Activated naive CD4-positive, alpha-beta T cell treated with Interleukin-2 at 50 U/mL for 16 hours (primary cell): ENCODE measurements at regions not wholly inside any gene's neighbourhood (a gene's known extent, or its start where the extent isn't known, plus 50 kb on each side); places are given as distances from the start of the nearest gene placed in this dataset.
"Not testable (repeated sequence)": the region's sequence is repeated elsewhere in the genome, so short reads cannot be mapped to it uniquely, and the experiment has no call there.

ENCODE experiments used
- DNase-seq: peaks from one replicate; pipeline ENCODE4 v3.0.0-alpha.2; 2020

DNA sequence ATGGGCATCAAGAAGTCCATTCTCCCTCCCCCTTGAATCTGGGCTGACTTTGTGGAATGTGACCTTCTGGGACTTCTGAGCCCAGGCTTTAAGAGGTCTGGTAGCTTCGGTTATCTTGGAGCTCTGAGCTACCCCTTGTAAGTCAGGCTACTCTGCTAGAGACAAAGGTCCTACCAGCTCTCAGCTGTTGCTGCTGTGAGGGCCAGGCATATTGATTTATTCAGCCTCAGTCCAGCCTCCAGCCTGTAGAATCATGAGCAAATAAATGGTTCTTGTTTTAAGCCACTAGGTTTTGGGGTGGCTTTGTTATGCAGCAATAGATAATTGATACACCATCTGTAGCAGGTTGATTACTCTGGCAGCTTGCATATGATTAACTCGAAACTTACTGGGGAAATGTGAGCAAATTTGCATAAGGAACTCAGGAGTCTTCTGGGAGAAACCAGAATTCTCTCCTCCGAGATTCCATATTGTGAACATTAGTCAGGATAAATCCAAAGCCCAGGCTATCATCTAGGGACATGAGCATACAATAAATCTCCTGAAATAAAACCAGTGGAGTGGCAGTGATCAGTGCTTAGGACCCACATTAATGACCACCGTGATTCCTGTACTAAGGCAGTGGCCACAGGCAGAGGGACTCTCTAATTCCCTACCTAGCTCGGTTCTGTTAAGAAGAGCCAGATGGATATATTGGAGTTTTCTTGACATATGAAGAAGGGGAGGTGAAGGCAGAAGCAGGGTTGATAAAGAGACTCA is 336.1 kb downstream of the CDC5L start:
- DNase-seq = no peak

DNA sequence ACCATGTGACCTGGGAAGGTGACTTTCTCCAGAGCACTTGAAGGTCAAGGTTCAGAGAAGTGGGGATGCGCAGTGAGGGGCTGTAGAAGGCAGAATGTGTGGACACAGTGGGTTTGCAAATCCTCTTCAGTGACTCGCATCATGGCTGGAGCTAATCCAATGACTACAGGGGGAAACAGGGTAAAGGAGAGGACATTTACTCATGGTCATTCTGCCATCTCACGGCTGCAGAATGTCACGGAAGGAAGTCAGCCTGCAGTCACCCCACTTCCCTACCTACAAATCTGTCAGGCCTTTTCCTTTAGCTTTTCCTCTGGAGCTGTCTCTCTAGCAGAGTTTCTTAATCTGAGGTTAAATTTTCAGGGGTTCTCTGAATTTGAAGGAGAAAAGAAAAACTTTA is 337.6 kb downstream of the CDC5L start:
- no peak for DNase-seq

DNA sequence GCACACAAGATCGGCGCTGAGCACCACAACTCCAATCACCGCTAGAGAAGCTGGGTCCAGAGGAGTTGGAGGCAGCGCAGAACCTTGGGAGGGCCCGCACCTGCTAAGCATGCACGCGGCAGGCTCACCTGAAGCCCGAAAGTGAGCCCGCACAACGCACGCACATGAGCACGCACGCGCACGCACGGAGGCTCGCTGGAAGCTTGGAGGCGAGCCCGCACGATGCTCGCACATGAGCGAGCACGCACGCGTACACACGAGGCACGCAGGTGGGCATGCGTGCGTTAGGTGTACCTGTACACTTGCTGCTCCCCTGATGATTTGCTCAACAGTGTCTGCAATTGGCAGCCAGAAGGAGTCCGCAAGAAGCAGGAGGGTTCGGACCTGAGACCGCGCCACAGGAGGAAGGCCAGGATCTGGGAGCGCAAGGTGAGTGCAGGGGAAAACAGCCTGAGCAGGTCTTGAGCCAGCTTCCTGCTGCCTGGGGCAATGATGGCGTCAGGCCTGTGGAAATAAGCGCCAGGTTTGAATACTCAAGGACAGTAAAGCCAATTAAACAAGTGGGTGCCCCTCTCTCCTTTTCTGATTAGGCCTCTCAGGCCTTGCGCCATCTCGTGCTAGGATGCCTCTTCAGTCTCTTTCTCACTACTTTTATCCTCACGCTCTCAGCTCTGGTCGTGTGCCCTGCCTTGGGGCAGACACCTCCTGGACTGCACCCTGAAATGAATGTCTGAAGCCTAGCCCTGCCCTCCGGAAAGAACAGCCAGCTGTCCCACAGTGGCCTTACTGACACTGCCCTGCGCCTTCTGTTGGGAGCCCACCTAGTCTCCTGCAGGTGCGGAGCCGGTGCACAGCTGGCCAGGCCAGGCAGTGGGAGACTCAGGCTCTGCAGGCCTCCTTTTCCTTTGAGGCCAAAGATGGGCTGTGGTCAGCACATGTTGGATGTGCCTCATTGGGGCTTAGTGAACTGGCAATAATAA is 340.4 kb downstream of the CDC5L start:
- DNase-seq = no peak

DNA sequence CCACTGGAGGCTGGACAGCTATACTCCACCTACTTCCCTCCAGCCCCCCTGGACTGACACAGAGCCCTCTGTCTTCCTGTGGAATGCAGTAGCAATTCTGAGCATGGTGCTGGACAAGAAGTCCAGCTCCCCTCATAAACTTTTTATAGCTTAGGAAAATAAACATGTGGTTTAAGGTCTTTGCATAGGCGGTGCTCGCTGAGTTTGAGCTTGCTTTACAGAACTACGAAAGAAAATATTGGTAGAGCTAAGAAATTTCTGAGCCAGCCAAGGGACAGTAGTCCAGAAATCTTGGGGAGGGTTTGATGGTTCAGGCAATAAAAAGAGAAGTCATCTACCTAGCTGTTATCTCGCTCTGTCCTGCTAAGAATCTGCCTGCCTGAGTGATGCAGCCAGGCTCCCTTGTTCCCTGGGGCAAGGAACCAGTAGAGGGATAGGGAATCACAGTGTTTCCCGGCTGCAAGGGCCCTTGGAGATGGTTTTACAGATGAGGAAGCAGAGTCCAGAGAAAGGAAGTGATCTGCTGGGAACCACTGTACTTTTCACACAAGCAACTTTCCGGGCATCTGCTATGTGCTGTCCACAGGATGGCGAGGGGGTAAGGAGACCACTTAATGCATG is 343.4 kb downstream of the CDC5L start:
- no peak for DNase-seq

DNA sequence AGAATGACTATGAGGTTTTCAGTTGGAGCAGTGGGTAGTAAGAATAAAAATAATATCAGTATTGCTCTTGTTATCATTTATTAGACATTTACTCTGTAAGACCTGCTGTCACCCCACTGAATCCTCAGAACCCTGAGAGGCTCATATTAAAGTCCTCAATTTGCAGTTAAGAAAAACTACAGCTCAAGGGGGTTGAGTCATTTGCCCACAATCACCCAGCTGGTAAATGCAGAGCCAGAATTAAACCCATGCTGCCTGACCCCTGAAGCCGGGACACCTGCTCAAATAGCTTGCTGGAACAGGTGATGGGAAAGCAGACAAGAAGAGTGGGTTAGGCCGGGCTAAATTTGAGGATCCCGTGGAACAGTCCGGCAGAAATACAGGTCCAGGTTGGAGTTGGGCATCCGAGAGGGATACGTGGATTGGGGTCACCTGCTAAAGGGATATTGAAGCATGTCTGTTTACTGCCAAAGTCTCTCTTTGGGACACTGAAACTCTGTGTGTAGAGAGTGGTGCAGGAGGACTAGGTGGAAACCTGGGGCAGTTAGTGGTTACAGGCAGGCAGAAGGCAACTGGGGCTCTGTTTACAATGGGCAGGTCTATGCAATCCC is 344.1 kb downstream of the CDC5L start:
- DNase-seq = no peak

DNA sequence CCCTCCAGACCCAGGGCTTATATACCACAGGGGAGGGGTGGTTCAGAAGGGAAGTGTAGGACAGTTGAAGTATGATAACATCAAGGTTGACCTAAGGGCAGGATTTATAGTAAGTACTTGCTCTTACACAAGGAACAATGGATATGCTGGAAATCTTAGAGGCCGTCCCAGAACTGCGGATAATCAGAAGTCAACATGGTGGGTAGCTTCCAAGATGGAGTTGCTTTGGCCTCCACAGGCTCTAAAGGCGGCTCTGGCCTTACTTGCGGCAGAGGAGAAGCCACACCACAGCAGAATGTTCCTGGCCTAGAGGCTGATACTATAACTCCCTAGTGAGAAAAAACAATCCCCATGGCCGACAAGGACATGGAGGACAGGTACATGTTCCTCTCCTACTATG is 344.7 kb downstream of the CDC5L start:
- no peak for DNase-seq

DNA sequence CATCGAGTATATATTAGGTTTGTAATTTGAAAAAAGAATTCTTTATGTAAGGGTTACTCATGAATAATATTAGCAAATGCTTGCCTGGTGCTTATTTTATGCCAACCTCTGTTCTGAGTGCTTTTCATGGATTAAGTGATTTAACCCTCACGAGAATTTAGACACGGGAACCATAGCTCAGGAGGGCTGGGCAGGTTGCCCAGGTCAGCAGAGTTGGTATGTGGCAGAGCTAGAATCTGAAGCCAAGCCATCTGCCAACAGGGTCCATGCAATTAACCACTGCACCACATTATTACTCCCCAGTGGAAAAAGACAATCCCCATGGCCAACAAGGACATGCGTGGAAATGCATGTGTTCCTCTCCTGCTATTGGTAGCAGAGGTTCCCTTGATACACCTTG is 345.6 kb downstream of the CDC5L start:
- no peak for DNase-seq

DNA sequence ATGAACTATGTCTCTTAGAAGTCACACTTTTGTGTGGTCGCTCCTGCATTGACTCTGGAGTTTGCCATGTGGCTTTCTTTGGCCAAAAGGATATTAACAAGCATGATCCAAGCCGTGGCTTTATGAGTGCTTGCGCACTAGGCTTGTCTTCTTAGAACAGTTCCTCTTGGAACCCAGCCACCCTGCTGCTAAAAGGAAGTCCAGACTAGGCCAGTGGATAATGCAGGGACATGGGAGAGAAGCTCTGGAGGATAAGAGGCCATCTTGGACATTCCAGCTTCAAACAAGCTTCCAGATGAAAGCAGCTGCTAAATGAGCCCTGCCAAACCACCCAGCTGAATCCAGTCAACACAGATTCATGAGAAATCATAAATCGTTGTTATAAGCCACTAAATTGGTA is 346.4 kb downstream of the CDC5L start:
- no peak for DNase-seq

DNA sequence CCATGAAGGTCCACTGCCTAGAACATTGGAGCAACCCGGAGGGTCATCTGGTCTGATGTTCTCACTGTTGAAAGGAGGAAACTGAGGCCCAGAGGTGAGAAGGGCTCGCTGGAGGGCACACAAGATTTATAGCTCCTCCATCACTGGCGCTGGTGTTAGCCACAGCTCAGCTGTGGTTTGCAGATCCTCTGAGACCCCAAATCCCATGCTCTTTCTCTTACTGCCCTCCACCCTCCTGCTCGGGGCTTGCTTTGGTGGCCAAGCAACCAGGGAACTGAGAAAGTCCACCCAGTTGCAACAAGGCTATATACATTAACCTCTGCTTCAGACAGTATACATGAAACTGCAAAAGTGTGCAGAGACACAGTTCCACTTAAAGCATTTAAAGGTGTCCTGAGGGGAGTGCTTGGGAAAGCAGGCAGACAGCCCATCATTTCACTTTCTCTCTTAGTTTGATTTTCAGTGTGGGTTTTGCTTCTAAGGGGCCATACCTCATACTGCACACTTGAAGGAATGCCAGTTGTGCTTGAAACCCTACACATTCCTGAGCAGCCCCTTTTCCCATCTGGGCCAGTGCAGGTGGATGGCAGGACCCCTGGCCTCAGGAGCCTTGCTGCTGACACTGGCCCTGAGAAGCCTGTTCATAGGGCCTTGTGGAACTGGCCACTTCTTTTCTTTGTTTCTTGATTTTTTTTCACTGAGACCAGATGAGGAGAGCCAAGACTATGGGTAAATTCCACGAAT is 347.6 kb downstream of the CDC5L start:
- no peak for DNase-seq

DNA sequence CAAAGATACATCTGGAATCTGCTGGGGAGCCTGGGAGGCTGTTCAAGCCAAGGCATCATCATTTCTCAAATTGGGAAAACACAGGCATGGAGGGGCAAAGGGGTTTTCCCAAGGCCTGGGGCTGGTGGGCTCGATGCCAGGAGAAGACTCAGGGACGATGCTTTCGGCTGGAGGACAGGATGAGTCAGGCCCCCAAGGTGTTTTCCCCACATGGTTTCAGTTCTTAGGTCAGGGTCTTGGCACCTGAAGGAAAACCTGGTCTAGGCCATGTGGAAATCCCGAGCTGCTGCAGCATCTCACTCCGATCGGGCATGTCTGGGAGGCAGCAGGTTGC is 348.1 kb downstream of the CDC5L start:
- peak; percentile 29 for DNase-seq

DNA sequence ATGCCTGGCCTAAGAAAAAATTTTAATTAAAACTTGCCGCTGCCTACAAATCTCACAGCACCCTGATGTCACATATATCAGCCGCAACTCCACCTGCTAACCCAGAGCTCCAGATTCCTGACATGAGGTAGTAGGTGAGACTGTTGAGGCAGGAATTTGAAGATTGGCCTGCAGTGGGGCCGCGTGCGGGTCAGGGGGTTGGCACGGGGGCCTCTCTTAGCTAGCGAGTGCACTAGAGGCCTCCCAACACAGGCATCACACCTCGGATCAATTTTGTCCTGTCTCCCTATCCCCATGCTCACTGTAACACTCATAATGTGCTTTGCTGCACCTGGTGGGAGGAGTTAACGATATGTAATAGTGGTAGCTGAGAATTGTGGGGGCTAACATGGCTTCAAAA is 349.8 kb downstream of the CDC5L start:
- no peak for DNase-seq

DNA sequence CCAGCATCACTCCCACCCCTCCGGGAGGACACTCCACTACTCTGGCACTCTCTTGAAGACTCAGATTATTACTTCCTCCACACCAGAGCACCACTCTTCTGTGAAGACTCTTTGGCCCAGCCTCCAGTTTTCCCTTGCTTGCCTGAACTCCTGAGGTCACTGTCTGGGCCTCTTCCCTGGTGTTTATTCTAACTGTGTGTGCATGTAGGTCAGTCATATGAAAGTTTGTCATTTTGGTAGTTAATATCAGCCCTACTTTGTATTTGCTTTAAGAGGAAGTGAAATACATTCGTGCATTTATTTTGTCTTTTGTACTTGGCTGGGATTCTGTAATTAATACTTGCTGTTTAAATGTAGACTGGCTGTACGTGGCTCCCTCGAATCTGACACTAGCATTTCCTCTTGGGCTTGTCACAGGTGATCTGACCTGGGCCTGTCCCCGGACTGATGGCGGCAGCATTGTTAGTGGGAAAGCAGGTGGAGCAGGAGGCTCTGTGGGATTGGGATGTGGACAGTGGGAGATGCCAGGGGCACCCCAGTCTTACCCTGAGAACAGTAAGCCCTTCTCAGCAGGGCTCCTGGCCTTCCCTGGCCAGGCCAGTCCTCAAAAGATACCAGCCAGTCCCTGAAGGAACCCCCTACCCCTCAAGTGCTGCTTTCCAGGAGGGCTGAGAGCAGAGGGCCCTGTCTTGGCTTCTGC is 350.5 kb downstream of the CDC5L start:
- no peak for DNase-seq

DNA sequence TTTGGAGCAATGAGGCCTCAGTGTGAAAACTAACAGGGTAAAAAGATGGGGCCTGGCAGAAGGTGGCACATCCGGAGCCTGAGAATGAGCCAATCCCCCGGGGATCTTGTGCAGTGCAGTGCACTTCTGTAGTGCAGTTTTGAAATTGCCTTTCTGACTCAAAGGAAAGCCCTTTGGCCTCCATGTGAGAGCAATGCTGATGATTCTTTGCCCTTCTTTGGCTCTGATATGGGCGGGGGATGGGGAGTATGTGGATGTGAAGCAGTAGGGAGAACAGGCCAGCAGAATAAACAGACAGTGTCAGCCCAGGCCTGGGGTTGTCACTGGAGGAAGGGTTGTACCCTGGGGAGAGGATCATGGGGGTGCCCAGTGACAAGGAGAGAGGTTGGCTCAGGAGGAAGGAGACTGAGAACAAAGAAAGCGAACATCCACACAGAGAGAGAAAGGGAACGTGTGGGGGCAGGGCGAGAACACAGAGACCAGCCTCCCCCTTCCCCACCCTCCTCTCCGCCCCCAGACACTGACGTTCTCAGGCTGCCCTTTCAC is 351.2 kb downstream of the CDC5L start:
- no peak for DNase-seq

DNA sequence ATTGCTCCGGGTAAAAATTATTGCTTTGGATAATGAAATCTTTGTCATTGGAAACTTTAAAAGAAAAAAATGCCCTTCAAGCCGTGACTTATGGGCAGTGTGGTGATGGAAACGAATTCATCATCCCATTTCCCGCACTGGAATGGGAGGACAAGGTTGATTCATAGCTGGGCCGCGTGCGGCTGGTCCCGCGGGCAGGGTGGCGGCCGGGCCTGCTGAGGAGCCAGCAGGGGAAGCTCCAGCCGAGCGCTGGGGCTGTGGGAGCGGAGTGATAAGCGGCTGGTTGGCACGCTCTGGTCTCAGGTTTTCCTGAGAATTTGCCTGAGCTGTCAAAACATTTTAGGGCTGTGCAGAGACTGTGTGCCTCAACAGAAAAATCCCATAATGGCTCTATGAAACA is 351.7 kb downstream of the CDC5L start:
- no peak for DNase-seq

DNA sequence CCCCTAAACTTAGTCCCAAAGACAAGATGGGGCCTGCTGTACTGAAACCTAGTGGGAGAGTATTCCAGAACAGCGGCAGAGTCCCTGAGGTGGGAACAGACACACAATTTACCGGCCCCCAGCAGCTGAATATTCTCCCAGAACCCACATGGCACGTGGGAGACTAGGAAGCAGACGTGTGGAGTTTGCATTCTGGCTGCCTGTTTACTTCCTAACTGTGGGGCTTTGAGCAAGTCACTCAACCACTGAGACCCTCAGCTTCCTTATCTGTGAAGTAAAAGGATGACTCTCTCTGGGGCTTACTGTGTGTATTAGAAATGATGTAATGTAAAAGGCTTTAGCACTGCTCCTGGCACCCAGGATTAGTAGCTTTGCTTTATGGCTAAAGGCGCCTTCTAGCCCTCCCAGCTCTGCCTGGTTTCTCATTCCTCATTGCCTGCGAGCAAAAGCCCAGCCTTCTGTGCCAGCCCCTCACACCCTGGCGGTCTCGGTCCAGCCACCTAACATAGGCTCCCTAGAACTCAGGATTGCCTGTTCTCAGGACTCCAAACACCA is 353.1 kb downstream of the CDC5L start:
- DNase-seq = no peak

DNA sequence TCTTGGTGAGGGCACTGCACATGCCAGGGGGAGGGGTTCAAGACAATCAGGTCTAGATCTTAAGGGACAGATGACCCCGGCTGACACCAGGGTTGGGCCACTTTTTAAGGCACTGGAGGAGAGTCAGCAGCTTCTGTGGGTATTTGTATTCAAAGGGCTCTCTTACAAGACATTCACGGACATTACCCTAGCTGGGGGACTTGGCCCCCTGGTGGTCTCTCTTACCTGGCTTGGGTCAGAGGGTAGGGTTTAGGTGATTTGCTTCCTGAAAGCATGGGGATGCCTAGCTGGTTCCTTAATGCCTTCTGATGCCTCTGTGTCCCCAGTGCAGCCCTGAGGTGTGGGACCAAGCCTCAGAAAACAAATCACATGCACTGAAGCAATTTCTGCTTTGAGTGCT is 354.7 kb downstream of the CDC5L start:
- DNase-seq = no peak

DNA sequence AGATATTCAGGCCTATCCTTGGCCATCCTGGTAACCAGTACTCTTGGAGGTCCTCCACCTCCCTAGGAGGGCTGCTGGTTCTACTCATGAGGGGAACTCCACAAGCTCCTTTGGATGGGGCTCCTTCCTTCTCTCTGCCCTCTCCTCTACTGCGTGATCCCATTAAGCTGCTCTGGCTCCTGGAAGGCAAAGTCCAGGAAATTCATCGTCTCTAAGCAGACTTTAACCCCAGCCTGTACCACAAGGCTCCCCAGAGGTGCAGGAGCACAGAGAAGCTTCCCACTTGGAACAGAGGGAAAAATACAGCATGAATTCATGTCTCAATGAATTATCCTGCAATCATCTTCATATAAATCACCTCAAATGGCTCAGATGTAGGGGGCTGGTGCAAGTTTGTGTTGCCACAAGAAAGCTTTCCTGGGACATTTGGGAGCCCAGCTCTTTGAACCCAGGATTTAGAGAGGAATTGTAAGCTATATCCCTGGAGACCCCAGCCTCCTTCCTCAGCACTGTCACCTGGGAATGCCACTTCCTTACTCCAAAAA is 355.4 kb downstream of the CDC5L start:
- DNase-seq = no peak

DNA sequence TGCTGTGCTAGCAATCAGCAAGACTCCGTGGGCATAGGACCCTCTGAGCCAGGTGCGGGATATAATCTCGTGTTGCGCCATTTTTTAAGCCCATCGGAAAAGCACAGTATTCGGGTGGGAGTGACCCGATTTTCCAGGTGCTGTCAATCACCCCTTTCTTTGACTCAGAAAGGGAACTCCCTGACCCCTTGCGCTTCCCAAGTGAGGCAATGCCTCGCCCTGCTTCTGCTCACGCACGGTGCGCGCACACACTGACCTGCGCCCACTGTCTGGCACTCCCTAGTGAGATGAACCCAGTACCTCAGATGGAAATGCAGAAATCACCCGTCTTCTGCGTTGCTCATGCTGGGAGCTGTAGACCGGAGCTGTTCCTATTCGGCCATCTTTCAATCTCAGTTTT is 372.6 kb downstream of the CDC5L start:
- DNase-seq = not testable (repeated sequence)

DNA sequence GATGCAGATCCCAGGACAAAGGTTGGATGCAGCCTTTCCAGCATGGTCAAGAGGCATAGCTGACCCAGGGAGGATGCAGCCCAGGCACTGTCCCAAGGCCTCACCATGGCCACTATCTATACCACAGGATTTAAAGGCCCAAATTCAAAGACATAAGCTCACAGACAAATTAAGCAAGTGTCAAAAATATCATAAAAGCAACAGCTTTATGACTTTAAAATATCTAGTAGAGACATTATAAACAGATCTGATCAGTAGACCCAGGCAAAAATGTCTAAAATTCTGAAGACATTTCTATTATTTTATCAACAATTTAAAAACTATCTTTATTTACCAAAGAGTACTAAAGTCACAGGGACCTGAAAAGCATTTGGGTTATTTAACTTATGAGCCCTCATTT is 373.5 kb downstream of the CDC5L start:
- DNase-seq = no peak

DNA sequence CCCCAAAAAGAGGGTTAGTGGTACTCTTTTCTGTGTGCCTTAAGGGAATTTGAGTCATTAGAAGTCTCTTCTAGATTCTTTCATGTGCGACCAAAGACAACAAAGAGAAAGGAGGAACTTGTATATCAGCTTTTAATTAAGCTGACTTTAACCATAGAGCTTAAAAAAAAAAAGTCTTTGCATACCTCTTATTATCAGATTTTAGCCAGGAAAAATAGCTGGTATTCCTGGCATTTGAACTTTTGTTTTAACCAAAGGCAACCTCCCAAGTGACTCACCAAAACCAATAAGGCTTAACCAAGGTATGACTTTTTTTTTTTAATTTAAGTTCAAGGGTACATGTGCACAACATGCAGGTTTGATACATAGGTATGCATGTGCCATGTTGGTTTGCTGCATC is 375.0 kb downstream of the CDC5L start:
- DNase-seq = no peak
